Aorta (tissue), 5 donors: ENCODE measurements at regions not wholly inside any gene's neighbourhood (a gene's known extent, or its start where the extent isn't known, plus 50 kb on each side); places are given as distances from the start of the nearest gene placed in this dataset.

ENCODE experiments used
- ATAC-seq: fragments of 200-7000 bp; cut with Tn5 transposase; one replicate; pipeline ENCODE4 v1.9.1; 2022; ENCODE audit warnings: moderate library complexity; ENCODE audit not compliant: low FRiP score
- DNase-seq, 2 donors: peaks; one replicate each; pipeline ENCODE4 v3.0.0-alpha.2; 2020
- H3K27ac ChIP-seq, 2 donors: one replicate each; pipeline ENCODE4 v1.5.1; 2013; ENCODE audit warnings: low read length in 2 of 2, mild to moderate bottlenecking in 2 of 2, moderate library complexity in 2 of 2, control low read depth in 1 of 2, inconsistent platforms in 1 of 2, low read depth in 1 of 2
- H3K27me3 ChIP-seq, 2 donors: one replicate each; pipeline ENCODE4 v1.6.1; 2013; ENCODE audit warnings: control low read depth in 1 of 2, low read length in 1 of 2, mild to moderate bottlenecking in 1 of 2, moderate library complexity in 1 of 2; ENCODE audit not compliant: insufficient read depth in 2 of 2, control insufficient read depth in 1 of 2
- H3K36me3 ChIP-seq, 2 donors: one replicate each; pipeline ENCODE4 v1.6.1; 2013; ENCODE audit warnings: control low read depth in 1 of 2, low read length in 1 of 2, mild to moderate bottlenecking in 1 of 2; ENCODE audit not compliant: insufficient read depth in 2 of 2, control insufficient read depth in 1 of 2
- H3K4me1 ChIP-seq, 2 donors: one replicate each; pipeline ENCODE4 v1.6.1; 2013; ENCODE audit warnings: low read length in 2 of 2, control low read depth in 1 of 2, mild to moderate bottlenecking in 1 of 2, moderate library complexity in 1 of 2; ENCODE audit not compliant: insufficient read depth in 2 of 2, control insufficient read depth in 1 of 2
- H3K4me3 ChIP-seq, 2 donors: one replicate each; pipeline ENCODE4 v1.5.1; 2013; ENCODE audit warnings: low read length in 2 of 2, control low read depth in 1 of 2, mild to moderate bottlenecking in 1 of 2
- H3K9me3 ChIP-seq: one replicate; pipeline ENCODE4 v1.6.1; 2013; ENCODE audit warnings: mild to moderate bottlenecking, low read length; ENCODE audit not compliant: control insufficient read depth
- WGBS, 2 donors: extraction: QIAGEN DNeasy Blood & Tissue Kit; methylation state at CpG; one replicate each; pipeline ENCODE4 v1.1.7; 2013; 5-methylcytosine and 5-hydroxymethylcytosine counted together
- intact Hi-C, 2 donors: fragments of 100-400 bp; cut with DNase I; formaldehyde crosslinking; loops; one replicate each; pipeline versions ENCODE4 v1.14.2 to v1.15.0; 2022
- donor health status: healthy with polysubstance abuse.
- donor health status: Bipolar disorder and iron deficiency.
- donor health status: DM: no; HTN: no; CAD: no.
- donor health status: DM: no; HTN: no; CAD: no.
- donor health status: DM: yes; HTN: yes; CAD: no.

DNA sequence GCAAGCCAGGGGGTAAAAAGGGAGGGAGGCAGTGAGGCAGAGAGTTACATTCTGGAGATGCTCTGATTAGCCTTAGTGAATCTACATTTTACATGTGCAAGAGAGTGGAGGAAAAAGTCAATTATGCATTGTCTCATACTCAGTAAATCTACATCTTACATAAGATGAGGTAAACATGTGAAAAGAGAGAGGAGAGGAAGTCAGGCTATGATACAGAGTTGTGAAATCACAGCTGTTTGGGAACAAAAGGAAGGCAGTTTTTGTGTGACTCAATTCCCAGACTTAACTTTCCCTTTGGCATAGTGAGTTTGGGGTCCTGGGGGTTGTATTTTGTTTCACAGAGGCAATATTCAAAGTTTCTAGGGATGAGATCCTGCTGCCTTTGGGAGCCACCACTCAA, 67.8 kb downstream of the GP2 start:
- H3K4me3 ChIP-seq: no peak overlapping the region
- no peaks in the 10 kb centered on the region for H3K27me3 ChIP-seq
- no peaks in the 10 kb centered on the region for H3K4me1 ChIP-seq
- ATAC-seq (no peak), DNase-seq (no peak)
- no peak overlapping the region for H3K27ac ChIP-seq
- intact Hi-C loops: no loop called here
- H3K36me3 ChIP-seq: no peaks in the 10 kb centered on the region
- H3K9me3 ChIP-seq: peaks cover 2% of the 10 kb centered on the region

DNA sequence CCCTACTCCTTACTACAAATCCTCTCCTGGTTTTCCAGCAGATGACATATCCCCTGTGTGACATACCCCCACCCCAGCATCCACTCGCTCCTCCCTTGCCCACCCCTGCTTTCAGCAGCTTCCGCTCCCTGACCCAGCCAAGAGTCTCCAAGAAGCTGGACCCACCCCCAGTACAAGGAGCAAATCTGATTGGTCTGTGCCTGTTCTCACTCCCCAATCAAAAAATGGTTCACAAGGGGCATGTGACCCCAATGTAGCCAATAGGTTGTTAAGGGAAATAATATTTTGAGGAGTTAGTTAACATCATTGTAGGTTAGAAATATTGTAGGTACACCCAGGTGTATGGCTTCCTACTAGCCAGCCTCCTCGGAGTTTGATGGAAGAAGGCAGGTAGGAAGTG, 70.1 kb downstream of the GP2 start:
- Histone ChIP-seq H3K36me3 (no peaks in the 10 kb centered on the region), H3K4me3 (no peak overlapping the region), H3K27me3 (no peaks in the 10 kb centered on the region), H3K27ac (no peak overlapping the region), H3K4me1 (no peaks in the 10 kb centered on the region), H3K9me3 (peaks cover 2% of the 10 kb centered on the region)
- DNase-seq: no peak
- 65 to 71% methylated on average over 3 of the region's 3 CpGs for WGBS, 2 donors
- intact Hi-C loops: no loop called here
- ATAC-seq: no peak

DNA sequence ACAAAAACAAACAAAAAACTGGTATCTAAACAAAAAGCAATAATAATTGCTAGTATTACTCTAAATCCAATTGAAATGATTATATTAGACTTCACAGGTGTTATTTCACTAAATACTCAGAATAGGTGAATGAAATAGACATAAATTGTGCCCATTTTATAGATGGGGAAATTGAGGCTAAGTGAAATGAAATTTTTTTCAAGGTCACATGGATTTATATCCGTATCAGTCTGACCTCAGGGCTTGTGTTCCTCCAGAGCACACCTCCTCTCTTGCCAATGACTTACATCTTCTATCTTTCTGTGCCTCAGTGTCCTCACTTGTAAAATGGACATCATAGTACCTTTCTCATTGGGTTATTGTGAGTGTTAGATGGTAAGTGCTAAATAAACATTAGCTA, 72.3 kb downstream of the GP2 start:
- 63 to 88% methylated on average over 1 of the region's 1 CpG for WGBS, 2 donors
- no peak overlapping the region for H3K4me3 ChIP-seq
- DNase-seq: no peak
- no peak overlapping the region for H3K27ac ChIP-seq
- H3K4me1 ChIP-seq: no peaks in the 10 kb centered on the region
- peaks cover 2% of the 10 kb centered on the region for H3K9me3 ChIP-seq
- intact Hi-C loops: no loop called here
- no peaks in the 10 kb centered on the region for H3K27me3 ChIP-seq
- no peak for ATAC-seq
- no peaks in the 10 kb centered on the region for H3K36me3 ChIP-seq

DNA sequence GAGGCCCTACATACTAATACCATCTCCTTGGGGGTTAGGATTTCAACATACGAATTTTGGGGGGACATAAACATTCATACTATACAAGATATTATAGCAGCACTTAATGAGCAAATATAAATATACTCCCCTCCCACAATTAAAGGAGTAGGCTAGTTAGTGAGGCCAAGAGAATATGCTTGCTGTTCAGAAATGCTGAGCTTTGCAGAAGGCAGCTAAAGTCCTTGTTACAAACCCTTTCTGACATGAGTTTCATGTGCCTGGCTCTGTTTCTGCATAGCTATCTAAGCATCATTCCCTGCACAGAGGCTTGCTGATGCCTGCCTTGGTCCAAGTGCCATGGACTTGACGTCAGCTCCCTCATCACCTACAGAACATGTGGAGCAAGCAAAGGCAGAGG, 73.5 kb downstream of the GP2 start:
- no peaks in the 10 kb centered on the region for H3K4me1 ChIP-seq
- H3K36me3 ChIP-seq: no peaks in the 10 kb centered on the region
- DNase-seq (no peak), ATAC-seq (no peak)
- no peaks in the 10 kb centered on the region for H3K27me3 ChIP-seq
- H3K27ac ChIP-seq: no peak overlapping the region
- no peaks in the 10 kb centered on the region for H3K9me3 ChIP-seq
- intact Hi-C loops: no loop called here
- H3K4me3 ChIP-seq: no peak overlapping the region
- 44 to 52% methylated on average over 2 of the region's 2 CpGs for WGBS, 2 donors

DNA sequence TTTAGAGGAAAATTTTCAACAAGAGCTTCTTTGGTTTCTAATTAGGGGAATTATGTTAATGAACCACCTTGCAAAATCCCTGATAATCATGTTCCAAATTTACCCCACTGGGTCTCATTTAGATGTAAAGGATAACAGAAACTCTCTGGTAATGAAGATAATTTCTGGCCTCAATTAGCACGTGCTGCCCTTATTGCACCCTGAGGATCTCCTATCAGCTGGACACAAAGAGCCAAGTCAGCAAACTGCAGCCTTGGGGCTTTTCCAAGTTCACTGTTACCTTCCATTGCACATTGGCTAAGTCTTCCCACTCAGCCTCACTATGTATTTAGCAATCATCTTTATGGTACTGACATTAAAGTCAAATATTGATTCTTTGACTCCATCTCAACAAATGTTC, 78.1 kb downstream of the GP2 start:
- 43 to 48% methylated on average over 1 of the region's 1 CpG for WGBS, 2 donors
- H3K4me1 ChIP-seq: no peaks in the 10 kb centered on the region

DNA sequence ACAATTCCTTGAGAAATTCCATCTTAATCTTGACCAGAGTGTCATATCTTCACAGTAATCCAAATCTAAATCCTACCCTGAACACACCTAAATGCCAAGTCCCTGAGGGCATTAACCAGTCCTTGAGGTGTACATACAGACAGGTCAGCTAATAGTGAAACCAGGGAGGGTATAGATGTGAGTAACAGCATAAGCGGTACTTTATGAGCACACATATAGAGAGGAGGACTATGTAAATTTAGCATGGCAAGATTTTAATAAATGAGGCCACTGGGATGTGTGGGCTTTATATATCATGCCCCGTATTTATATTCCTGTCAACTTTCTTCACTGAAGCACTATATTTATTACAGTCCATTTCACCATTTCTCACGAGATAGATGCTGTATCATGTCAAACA, 80.2 kb downstream of the GP2 start:
- ATAC-seq (no peak), DNase-seq (no peak)
- Histone ChIP-seq H3K36me3 (no peaks in the 10 kb centered on the region), H3K27me3 (peaks cover 0 to 1% of the 10 kb centered on the region in 2 donors), H3K4me3 (no peak overlapping the region), H3K4me1 (no peaks in the 10 kb centered on the region), H3K27ac (no peak overlapping the region), H3K9me3 (no peaks in the 10 kb centered on the region)
- intact Hi-C loops: no loop called here
- WGBS, 2 donors: 2 to 26% methylated on average over 3 of the region's 3 CpGs

More for the DNA sequence above, 78.1 kb downstream of the GP2 start:
- no peak overlapping the region for H3K27ac ChIP-seq
- no peak for ATAC-seq
- no peak for DNase-seq
- no peaks in the 10 kb centered on the region for H3K9me3 ChIP-seq
- peaks cover 0 to 1% of the 10 kb centered on the region in 2 donors for H3K27me3 ChIP-seq
- intact Hi-C loops: no loop called here
- H3K4me3 ChIP-seq: no peak overlapping the region
- no peaks in the 10 kb centered on the region for H3K36me3 ChIP-seq

DNA sequence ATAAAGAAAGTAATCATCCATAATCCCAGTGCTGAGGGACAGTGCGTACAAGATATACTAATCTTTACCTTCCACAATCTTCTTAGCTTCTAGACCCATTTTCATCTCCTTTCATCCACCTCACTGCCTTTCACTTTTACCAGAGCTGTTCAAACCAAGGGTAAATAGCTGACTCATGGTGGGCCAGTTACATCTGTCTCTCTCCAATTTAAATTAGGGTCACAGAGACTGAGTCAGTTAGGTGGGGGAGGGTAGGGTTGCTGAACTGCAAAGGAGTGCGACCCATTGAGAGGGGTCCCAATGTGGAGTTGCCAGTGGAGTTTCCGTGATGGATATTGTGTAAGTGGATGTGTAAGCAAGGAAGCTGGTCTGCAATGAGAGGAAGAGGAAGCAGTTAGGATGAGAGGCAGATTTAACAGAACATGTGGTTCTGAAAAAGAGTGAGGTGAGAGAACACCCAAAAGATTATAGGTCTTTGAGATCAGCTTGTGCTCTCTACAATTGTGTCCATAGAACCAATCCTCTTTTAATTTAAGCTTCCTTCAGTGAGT, 83.5 kb downstream of the GP2 start:
- WGBS, 2 donors: 43 to 53% methylated on average over 3 of the region's 3 CpGs
- DNase-seq (no peak), ATAC-seq (no peak)
- Histone ChIP-seq H3K4me3 (no peak overlapping the region), H3K4me1 (no peaks in the 10 kb centered on the region), H3K36me3 (no peaks in the 10 kb centered on the region), H3K9me3 (peaks cover 1% of the 10 kb centered on the region), H3K27me3 (peaks cover 0 to 1% of the 10 kb centered on the region in 2 donors), H3K27ac (no peak overlapping the region)
- intact Hi-C loops: no loop called here

DNA sequence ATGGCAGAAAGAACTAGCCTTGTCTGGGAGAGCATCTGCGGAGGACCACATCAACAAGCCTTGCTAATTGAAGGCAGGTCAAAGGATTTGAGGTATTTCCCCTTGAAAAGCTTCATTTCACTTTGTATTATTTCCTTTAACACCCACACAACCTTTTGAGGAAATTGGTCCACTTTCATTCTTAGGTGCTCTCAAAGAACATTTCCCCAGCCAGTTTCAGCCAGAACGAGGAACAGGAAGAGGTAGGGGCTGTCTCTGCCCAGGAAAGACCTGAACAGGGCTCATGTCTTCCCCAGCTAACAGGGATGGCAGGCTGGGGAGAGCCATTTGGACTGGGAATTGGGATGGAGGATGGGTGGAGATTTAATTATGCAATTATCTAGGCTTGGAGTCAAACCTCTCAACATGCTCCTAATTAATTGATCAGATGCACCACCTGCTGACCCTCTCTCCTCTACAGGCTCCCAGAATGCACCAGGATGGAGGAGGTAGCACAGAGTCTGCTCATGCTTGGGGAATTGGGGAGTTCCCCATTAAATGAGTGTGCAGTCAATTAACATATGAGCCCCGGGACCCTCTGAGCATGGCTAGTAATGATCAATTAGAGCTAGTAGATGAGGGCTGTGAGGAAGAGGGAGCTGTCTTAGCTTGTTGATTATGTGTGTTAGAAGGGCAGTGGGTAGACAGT, 84.6 kb downstream of the GP2 start:
- no peak overlapping the region for H3K4me3 ChIP-seq
- WGBS, 2 donors: 67 to 74% methylated on average over 3 of the region's 3 CpGs
- DNase-seq (no peak), ATAC-seq (no peak)
- no peak overlapping the region for H3K27ac ChIP-seq
- H3K4me1 ChIP-seq: no peaks in the 10 kb centered on the region
- peaks cover 0 to 1% of the 10 kb centered on the region in 2 donors for H3K27me3 ChIP-seq
- H3K36me3 ChIP-seq: no peaks in the 10 kb centered on the region
- intact Hi-C loops: no loop called here
- peaks cover 1% of the 10 kb centered on the region for H3K9me3 ChIP-seq

DNA sequence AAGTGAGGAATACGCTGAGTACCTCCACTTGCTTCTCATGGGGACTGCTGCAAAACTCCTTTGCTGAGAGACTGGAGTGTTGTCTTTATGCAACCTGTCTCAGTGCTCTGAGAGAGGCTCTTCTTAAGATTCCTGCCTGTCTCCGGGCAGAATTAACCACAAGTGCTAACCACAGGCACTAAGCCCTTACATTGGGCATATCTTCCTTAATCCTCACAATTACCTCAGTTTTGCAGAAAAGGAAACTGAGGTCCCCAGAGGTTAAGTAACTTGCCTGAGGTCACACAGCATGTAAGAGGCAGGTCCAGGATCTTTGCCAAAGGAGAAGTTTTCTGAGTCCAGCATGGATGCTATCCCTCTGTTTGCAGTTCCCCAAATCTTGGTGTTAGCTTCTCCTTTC, 86.0 kb downstream of the GP2 start:
- DNase-seq (no peak), ATAC-seq (no peak)
- WGBS, 2 donors: 50 to 66% methylated on average over 2 of the region's 2 CpGs
- H3K27me3 ChIP-seq: no peaks in the 10 kb centered on the region
- no peak overlapping the region for H3K27ac ChIP-seq
- no peaks in the 10 kb centered on the region for H3K36me3 ChIP-seq
- H3K4me3 ChIP-seq: no peak overlapping the region
- intact Hi-C loops: no loop called here
- H3K4me1 ChIP-seq: no peaks in the 10 kb centered on the region
- peaks cover 1% of the 10 kb centered on the region for H3K9me3 ChIP-seq
